A549 (cell line): ENCODE measurements at regions not wholly inside any gene's neighbourhood (a gene's known extent, or its start where the extent isn't known, plus 50 kb on each side); places are given as distances from the start of the nearest gene placed in this dataset.

Experiments used
- ATAC-seq, 2 experiments: fragments of 200-7000 bp in 1 of 2; fragments of >200 bp in 1 of 2; cut with Nextera tagmentation in 1 of 2; cut with Tn5 transposase in 1 of 2; 3 replicates each; pipeline versions ENCODE4 v1.8.0 to v1.9.1; 2018 to 2020; ENCODE audit warnings: mild to moderate bottlenecking in 1 of 2, moderate library complexity in 1 of 2
- CTCF ChIA-PET: fragments of 300-600 bp; sonication (Branson Sonifier 250); formaldehyde crosslinking; extraction: SDS; loops from one replicate; lab custom pipeline; 2021; ENCODE audit warnings: antibody characterized with exemption, inconsistent platforms; lab: Yijun Ruan, JAX
- POLR2A ChIA-PET: fragments of 350-600 bp; formaldehyde crosslinking; extraction: SDS; loops from one replicate; lab custom pipeline; 2021; ENCODE audit warnings: antibody characterized with exemption, inconsistent platforms; lab: Yijun Ruan, JAX
- DNase-seq, 2 experiments: peaks; one replicate each; pipeline versions ENCODE4 v3.0.0 to v3.0.0-alpha.2; 2011 to 2016; ENCODE audit warnings: low read depth in 1 of 2, low spot score in 1 of 2
- FAIRE-seq: peaks from 2 replicates; lab custom pipeline; 2011; peaks lifted over from hg19 to GRCh38; lab: Jason Lieb, UNC
- H3K27ac ChIP-seq, 2 experiments: fragments of >200 bp; sonication (Bioruptor Twin); formaldehyde crosslinking; 3 replicates each; pipeline ENCODE4 v1.5.1; 2016 to 2017
- H3K4me1 ChIP-seq: fragments of >200 bp; sonication (Bioruptor Twin); formaldehyde crosslinking; 3 replicates; pipeline ENCODE4 v1.6.1; 2016
- H3K4me2 ChIP-seq: fragments of >200 bp; sonication (Bioruptor Twin); formaldehyde crosslinking; 3 replicates; pipeline ENCODE4 v1.6.1; 2016
- H3K4me3 ChIP-seq: fragments of >200 bp; sonication (Bioruptor Twin); formaldehyde crosslinking; 3 replicates; pipeline ENCODE4 v1.5.1; 2016
- H3K9me3 ChIP-seq: fragments of >200 bp; sonication (Bioruptor Twin); formaldehyde crosslinking; 3 replicates; pipeline ENCODE4 v1.6.1; 2016
- CBX8 ChIP-seq: fragments of 200-600 bp; sonication (generic); IDR thresholded peaks from 2 replicates; pipeline ENCODE4 v1.6.1; 2016
- CEBPB ChIP-seq, 2 experiments: fragments of >200 bp in 1 of 2; sonication (Bioruptor Twin) in 1 of 2; formaldehyde crosslinking in 1 of 2; IDR thresholded peaks; 2 replicates each; pipeline ENCODE4 v1.6.1; 2012 to 2016
- FOSB ChIP-seq: fragments of 250-450 bp; sonication (Bioruptor Pico); IDR thresholded peaks from 2 replicates; pipeline ENCODE4 v1.5.0; 2020; ENCODE audit warnings: mild to moderate bottlenecking, moderate library complexity
- HDAC2 ChIP-seq: fragments of 200-600 bp; sonication (generic); IDR thresholded peaks from 2 replicates; pipeline ENCODE4 v1.6.1; 2016
- KDM5A ChIP-seq: fragments of 200-600 bp; sonication (generic); IDR thresholded peaks from 2 replicates; pipeline ENCODE4 v1.6.1; 2016; ENCODE audit warnings: antibody characterized with exemption, mild to moderate bottlenecking
- MAFK ChIP-seq: fragments of 450-650 bp; IDR thresholded peaks from 2 replicates; pipeline ENCODE4 v1.6.1; 2014; ENCODE audit not compliant: partially characterized antibody
- NPAS2 ChIP-seq: fragments of 250-450 bp; sonication (Bioruptor Pico); IDR thresholded peaks from 2 replicates; pipeline ENCODE4 v1.8.0; 2022; ENCODE audit warnings: mild to moderate bottlenecking, moderate library complexity, borderline replicate concordance
- POLR2AphosphoS2 ChIP-seq: conservative IDR thresholded peaks from 2 replicates; pipeline ENCODE4 v1.6.1; 2012; ENCODE audit warnings: low read length, improper control_type of control experiment, inconsistent platforms
- RAD21 ChIP-seq, 2 experiments: fragments of >200 bp in 1 of 2; sonication (Bioruptor Twin) in 1 of 2; formaldehyde crosslinking in 1 of 2; IDR thresholded peaks in 1 of 2; conservative IDR thresholded peaks in 1 of 2; 2 replicates in 1 of 2; 3 replicates in 1 of 2; pipeline ENCODE4 v1.6.1; 2012 to 2018; ENCODE audit warnings: inconsistent platforms in 1 of 2
- RARB ChIP-seq: fragments of 250-450 bp; sonication (Bioruptor Pico); IDR thresholded peaks from 2 replicates; pipeline ENCODE4 v1.8.0; 2021; ENCODE audit warnings: mild to moderate bottlenecking, moderate library complexity
- ZC3H11A ChIP-seq: fragments of 450-650 bp; IDR thresholded peaks from 2 replicates; pipeline ENCODE4 v1.6.1; 2014; ENCODE audit warnings: antibody characterized with exemption, mild to moderate bottlenecking
- ZFP36 ChIP-seq: fragments of 450-650 bp; IDR thresholded peaks from 2 replicates; pipeline ENCODE4 v1.6.1; 2014; ENCODE audit warnings: borderline replicate concordance; ENCODE audit not compliant: partially characterized antibody
- ZNF302 ChIP-seq: fragments of 250-450 bp; sonication (Bioruptor Pico); IDR thresholded peaks from 2 replicates; pipeline ENCODE4 v1.9.0; 2021; ENCODE audit warnings: inconsistent platforms, mild to moderate bottlenecking, moderate library complexity
- WGBS: methylation state at CpG from one replicate; pipeline ENCODE4 v1.1.6; 2017; ENCODE audit errors: missing lambda C conversion rate; 5-methylcytosine and 5-hydroxymethylcytosine counted together
- TF ChIP-seq, protein P1 (sequence below): fragments of 250-450 bp; sonication (Bioruptor Pico); IDR thresholded peaks from 2 replicates; pipeline ENCODE4 v1.5.0; 2021; ENCODE audit warnings: mild to moderate bottlenecking, moderate library complexity, borderline replicate concordance
- TF ChIP-seq, protein P2 (sequence below): fragments of 200-600 bp; sonication (generic); IDR thresholded peaks from 2 replicates; pipeline ENCODE4 v1.6.1; 2016; ENCODE audit warnings: antibody characterized with exemption, mild to moderate bottlenecking, moderate library complexity
- TF ChIP-seq, protein P3 (sequence below): fragments of 250-450 bp; sonication (Bioruptor Pico); IDR thresholded peaks from 2 replicates; pipeline ENCODE4 v1.5.0; 2020; ENCODE audit warnings: low read depth, mild to moderate bottlenecking, moderate library complexity

DNA sequence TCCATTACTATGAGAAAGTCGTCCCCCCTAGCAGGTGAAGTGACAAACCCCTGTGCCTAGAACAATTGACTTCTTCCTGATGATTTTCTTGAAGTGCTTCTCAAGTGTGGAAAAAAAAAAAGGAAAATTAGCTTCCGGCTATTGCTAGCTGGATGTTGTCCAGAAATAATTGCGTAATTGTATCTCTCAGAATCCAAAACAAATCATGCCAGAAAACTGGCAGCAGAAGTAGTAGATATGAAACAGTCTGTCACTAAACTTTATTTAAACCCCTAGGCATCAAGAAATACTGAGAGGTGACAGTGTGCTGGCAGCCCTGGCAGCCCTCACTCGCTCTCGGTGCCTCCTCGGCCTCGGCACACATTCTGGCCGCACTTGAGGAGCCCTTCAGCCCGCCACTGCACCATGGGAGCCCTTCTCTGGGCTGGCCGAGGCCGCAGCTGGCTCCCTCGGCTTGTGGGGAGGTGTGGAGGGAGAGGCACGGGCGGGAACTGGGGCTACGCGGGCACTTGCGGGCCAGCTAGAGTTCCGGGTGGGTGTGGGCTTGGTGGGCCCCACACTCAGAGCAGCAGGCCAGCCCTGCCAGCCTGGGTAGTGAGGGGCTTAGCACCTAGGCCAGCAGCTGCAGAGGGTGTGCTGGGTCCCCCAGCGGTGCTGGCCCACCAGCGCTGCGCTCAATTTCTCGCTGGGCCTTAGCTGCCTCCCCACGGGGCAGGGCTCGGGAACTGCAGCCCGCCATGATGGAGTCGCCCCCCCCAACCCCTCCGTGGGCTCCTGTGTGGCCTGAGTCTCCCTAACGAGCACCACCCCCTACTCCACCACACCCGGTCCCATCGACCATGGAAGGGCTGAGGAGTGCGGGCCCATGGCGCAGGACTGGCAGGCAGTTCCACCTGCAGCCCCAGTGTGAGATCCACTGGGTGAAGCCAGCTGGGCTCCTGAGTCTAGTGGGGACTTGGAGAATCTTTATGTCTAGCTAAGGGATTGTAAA, 80.5 kb upstream of the ABCA12 start:
- no peak for ATAC-seq
- FAIRE-seq: no peak
- H3K9me3 ChIP-seq: no peaks in the 10 kb centered on the region
- ChIA-PET CTCF (no interaction called here), POLR2A (no interaction called here)
- H3K4me2 ChIP-seq: no peak overlapping the region
- H3K4me3 ChIP-seq: no peak overlapping the region
- no peak for DNase-seq
- H3K27ac ChIP-seq: no peak overlapping the region
- 60% methylated on average over 12 of the region's 32 CpGs for WGBS
- no peaks in the 10 kb centered on the region for H3K4me1 ChIP-seq
- TF ChIP-seq KDM5A: no peak
- TF ChIP-seq CEBPB (IDR thresholded peaks at IDR 0.05): peak; percentile 28 to 53; a peak in 2 of 4 replicates
- TF ChIP-seq HDAC2: no peak
- TF ChIP-seq, protein P1, sequence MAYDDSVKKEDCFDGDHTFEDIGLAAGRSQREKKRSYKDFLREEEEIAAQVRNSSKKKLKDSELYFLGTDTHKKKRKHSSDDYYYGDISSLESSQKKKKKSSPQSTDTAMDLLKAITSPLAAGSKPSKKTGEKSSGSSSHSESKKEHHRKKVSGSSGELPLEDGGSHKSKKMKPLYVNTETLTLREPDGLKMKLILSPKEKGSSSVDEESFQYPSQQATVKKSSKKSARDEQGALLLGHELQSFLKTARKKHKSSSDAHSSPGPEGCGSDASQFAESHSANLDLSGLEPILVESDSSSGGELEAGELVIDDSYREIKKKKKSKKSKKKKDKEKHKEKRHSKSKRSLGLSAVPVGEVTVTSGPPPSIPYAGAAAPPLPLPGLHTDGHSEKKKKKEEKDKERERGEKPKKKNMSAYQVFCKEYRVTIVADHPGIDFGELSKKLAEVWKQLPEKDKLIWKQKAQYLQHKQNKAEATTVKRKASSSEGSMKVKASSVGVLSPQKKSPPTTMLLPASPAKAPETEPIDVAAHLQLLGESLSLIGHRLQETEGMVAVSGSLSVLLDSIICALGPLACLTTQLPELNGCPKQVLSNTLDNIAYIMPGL (CRISPR knock-in tag): no peak
- TF ChIP-seq, all 56 proteins: peak for 1

DNA sequence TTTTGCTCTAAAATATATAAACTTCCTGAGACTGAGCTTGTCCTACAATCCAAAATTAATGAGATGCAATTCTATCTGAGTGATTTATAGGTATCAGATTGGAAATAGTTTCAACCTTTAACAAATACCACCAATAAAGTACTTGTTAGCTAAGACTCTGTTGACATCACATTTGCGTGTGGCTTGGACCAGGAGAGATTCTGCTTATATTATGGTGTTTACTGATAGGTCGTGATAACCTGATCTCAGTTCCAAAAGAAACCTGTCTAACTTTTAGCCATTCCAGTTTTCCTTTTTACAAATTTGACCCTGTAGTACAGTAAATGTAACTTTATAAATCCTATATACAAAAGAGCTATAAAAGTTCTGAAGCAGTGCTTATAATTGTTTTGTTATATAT, 78.4 kb upstream of the ABCA12 start:
- 12% methylated on average over 2 of the region's 2 CpGs for WGBS
- no peak overlapping the region for H3K4me2 ChIP-seq
- ATAC-seq: no peak
- no peak for DNase-seq
- TF ChIP-seq CBX8: no peak
- TF ChIP-seq NPAS2 (CRISPR knock-in tag): no peak
- TF ChIP-seq ZNF302: no peak
- TF ChIP-seq POLR2AphosphoS2: no peak
- TF ChIP-seq RARB (CRISPR knock-in tag): no peak
- TF ChIP-seq, protein P2, sequence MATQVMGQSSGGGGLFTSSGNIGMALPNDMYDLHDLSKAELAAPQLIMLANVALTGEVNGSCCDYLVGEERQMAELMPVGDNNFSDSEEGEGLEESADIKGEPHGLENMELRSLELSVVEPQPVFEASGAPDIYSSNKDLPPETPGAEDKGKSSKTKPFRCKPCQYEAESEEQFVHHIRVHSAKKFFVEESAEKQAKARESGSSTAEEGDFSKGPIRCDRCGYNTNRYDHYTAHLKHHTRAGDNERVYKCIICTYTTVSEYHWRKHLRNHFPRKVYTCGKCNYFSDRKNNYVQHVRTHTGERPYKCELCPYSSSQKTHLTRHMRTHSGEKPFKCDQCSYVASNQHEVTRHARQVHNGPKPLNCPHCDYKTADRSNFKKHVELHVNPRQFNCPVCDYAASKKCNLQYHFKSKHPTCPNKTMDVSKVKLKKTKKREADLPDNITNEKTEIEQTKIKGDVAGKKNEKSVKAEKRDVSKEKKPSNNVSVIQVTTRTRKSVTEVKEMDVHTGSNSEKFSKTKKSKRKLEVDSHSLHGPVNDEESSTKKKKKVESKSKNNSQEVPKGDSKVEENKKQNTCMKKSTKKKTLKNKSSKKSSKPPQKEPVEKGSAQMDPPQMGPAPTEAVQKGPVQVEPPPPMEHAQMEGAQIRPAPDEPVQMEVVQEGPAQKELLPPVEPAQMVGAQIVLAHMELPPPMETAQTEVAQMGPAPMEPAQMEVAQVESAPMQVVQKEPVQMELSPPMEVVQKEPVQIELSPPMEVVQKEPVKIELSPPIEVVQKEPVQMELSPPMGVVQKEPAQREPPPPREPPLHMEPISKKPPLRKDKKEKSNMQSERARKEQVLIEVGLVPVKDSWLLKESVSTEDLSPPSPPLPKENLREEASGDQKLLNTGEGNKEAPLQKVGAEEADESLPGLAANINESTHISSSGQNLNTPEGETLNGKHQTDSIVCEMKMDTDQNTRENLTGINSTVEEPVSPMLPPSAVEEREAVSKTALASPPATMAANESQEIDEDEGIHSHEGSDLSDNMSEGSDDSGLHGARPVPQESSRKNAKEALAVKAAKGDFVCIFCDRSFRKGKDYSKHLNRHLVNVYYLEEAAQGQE: no peak
- no peak for TF ChIP-seq FOSB (CRISPR knock-in tag)
- TF ChIP-seq MAFK: no peak
- TF ChIP-seq, all 56 proteins: peak for 0
- no peak for FAIRE-seq
- Histone ChIP-seq H3K4me3 (no peak overlapping the region), H3K9me3 (no peaks in the 10 kb centered on the region), H3K4me1 (no peaks in the 10 kb centered on the region), H3K27ac (no peak overlapping the region)
- ChIA-PET POLR2A (no interaction called here), CTCF (no interaction called here)

DNA sequence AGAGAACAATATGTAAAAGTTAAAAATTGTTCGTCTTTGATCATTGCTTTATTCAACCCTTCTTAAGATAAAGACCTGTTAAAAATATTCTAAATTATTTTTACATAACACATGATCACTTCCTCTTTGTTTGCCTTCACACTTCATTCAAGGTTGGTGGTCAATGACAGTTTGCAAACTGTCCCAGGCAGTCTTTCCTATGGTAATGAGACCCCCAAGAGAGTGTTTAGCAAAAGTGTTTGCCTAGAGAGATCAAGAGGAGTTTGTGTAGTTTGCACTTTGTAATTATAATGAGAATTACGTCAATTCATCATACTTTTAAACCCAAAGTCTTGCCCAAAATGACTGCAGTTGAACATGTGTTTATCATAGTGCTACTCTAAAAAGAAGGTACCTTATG, 77.2 kb upstream of the ABCA12 start:
- no peak overlapping the region for H3K4me2 ChIP-seq
- 27% methylated on average over 2 of the region's 2 CpGs for WGBS
- no peak for FAIRE-seq
- no peak for ATAC-seq
- TF ChIP-seq ZFP36 (no peak), RAD21 (conservative IDR thresholded peaks at IDR 0.05 in 1 of 2, IDR thresholded peaks at IDR 0.05 in 1 of 2) (no peak), NPAS2 (CRISPR knock-in tag) (no peak), POLR2AphosphoS2 (no peak), ZC3H11A (no peak)
- TF ChIP-seq, protein P2: no peak
- TF ChIP-seq, protein P3, sequence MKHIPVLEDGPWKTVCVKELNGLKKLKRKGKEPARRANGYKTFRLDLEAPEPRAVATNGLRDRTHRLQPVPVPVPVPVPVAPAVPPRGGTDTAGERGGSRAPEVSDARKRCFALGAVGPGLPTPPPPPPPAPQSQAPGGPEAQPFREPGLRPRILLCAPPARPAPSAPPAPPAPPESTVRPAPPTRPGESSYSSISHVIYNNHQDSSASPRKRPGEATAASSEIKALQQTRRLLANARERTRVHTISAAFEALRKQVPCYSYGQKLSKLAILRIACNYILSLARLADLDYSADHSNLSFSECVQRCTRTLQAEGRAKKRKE (CRISPR knock-in tag): no peak
- 0 out of 3 replicates have a peak, but pooled peaks cover 3% of the 10 kb centered on the region for H3K9me3 ChIP-seq
- ChIA-PET CTCF (no interaction called here), POLR2A (no interaction called here)
- DNase-seq: no peak
- no peak overlapping the region for H3K27ac ChIP-seq
- H3K4me1 ChIP-seq: no peaks in the 10 kb centered on the region
- H3K4me3 ChIP-seq: no peak overlapping the region
